GM23338 (cell line): ENCODE measurements at regions not wholly inside any gene's neighbourhood (a gene's known extent, or its start where the extent isn't known, plus 50 kb on each side); places are given as distances from the start of the nearest gene placed in this dataset.

Source experiments
- CTCF ChIP-seq, 2 experiments: fragments of 200-600 bp in 1 of 2; sonication (generic) in 1 of 2; conservative IDR thresholded peaks; 2 replicates each; pipeline versions ENCODE4 v1.5.1 to v1.6.1; 2016 to 2017; ENCODE audit warnings: antibody characterized with exemption in 2 of 2, low read depth in 2 of 2, mild to moderate bottlenecking in 2 of 2, moderate library complexity in 1 of 2
- ETS1 ChIP-seq: IDR thresholded peaks from 2 replicates; pipeline ENCODE4 v1.6.1; 2016; ENCODE audit warnings: antibody characterized with exemption
- EZH2 ChIP-seq: fragments of 200-600 bp; sonication (generic); IDR thresholded peaks from one replicate; pipeline ENCODE4 v1.8.0; 2017; ENCODE audit warnings: antibody characterized with exemption, mild to moderate bottlenecking, low read depth; ENCODE audit not compliant: unreplicated experiment
- JUNB ChIP-seq: IDR thresholded peaks from one replicate; pipeline ENCODE4 v1.6.1; 2016; ENCODE audit warnings: antibody characterized with exemption; ENCODE audit not compliant: unreplicated experiment
- NANOG ChIP-seq: IDR thresholded peaks from 2 replicates; pipeline ENCODE4 v1.6.1; 2016; ENCODE audit warnings: antibody characterized with exemption, borderline replicate concordance
- POLR2AphosphoS5 ChIP-seq: IDR thresholded peaks from 2 replicates; pipeline ENCODE4 v1.6.1; 2016; ENCODE audit warnings: antibody characterized with exemption, low read depth
- STAT1 ChIP-seq: IDR thresholded peaks from one replicate; pipeline ENCODE4 v1.6.1; 2016; ENCODE audit warnings: antibody characterized with exemption; ENCODE audit not compliant: unreplicated experiment
- ZNF114 ChIP-seq: fragments of 250-450 bp; sonication (Bioruptor Pico); IDR thresholded peaks from 2 replicates; pipeline ENCODE4 v1.5.0; 2020; ENCODE audit warnings: mild to moderate bottlenecking, moderate library complexity
- ZNF462 ChIP-seq: fragments of 250-450 bp; sonication (Bioruptor Pico); IDR thresholded peaks from 2 replicates; pipeline ENCODE4 v1.5.0; 2020; ENCODE audit warnings: mild to moderate bottlenecking, moderate library complexity

GRCh38 chr15:85999658-86000057, 80.0 kb upstream of the AGBL1 start (continued):
- no peak for TF ChIP-seq ZNF462 (CRISPR knock-in tag)
- TF ChIP-seq EZH2: no peak
- no peak for TF ChIP-seq JUNB
- TF ChIP-seq ZNF114 (CRISPR knock-in tag): no peak
- no peak for TF ChIP-seq NANOG
- no peak for TF ChIP-seq POLR2AphosphoS5
- TF ChIP-seq ETS1: no peak
- no peak for TF ChIP-seq CTCF (conservative IDR thresholded peaks at IDR 0.05; ENCODE audit: low read depth in 2 of 2)
- TF ChIP-seq STAT1: no peak
